Activated B cell treated with CpG ODN at 0.5 μM for 24 hours (primary cell): ENCODE measurements at regions not wholly inside any gene's neighbourhood (a gene's known extent, or its start where the extent isn't known, plus 50 kb on each side); places are given as distances from the start of the nearest gene placed in this dataset.

ENCODE experiments used
- ATAC-seq: fragments of 200-7000 bp; cut with Tn5 transposase; one replicate; pipeline ENCODE4 v1.10.0; 2021; ENCODE audit warnings: low read depth, mild to moderate bottlenecking, moderate library complexity
- CTCF ChIA-PET: fragments of 350-600 bp; sonication (Branson Sonifier 250); formaldehyde crosslinking; loops from one replicate; lab custom pipeline; 2021; ENCODE audit warnings: antibody characterized with exemption; lab: Charles Lee
- POLR2A ChIA-PET: fragments of 350-600 bp; sonication (Branson Sonifier 250); formaldehyde crosslinking; loops from one replicate; lab custom pipeline; 2021; ENCODE audit warnings: antibody characterized with exemption; lab: Charles Lee
- DNase-seq: peaks from one replicate; pipeline ENCODE4 v3.0.0; 2022
- H3K27ac Mint-ChIP-seq: one replicate; pipeline ENCODE4 v1.8.0; 2020; ENCODE audit warnings: mixed read lengths
- H3K27me3 Mint-ChIP-seq: one replicate; pipeline ENCODE4 v1.8.0; 2021; ENCODE audit warnings: mixed read lengths
- H3K36me3 Mint-ChIP-seq: one replicate; pipeline ENCODE4 v1.8.0; 2021; ENCODE audit warnings: low read depth, mixed read lengths
- H3K4me1 Mint-ChIP-seq: one replicate; pipeline ENCODE4 v1.8.0; 2021; ENCODE audit warnings: mixed read lengths
- H3K4me3 Mint-ChIP-seq: one replicate; pipeline ENCODE4 v1.8.0; 2020; ENCODE audit warnings: mild to moderate bottlenecking, mixed read lengths
- H3K9me3 Mint-ChIP-seq: one replicate; pipeline ENCODE4 v1.8.0; 2020; ENCODE audit warnings: mixed read lengths
- intact Hi-C: fragments of 100-400 bp; cut with micrococcal nuclease; formaldehyde crosslinking; loops from one replicate; pipeline ENCODE4 v1.15.1; 2024
- TF ChIP-seq, protein P1 (sequence below): fragments of 200-600 bp; IDR thresholded peaks from one replicate; pipeline ENCODE4 v1.8.0; 2022; ENCODE audit warnings: antibody characterized with exemption, mild to moderate bottlenecking

DNA sequence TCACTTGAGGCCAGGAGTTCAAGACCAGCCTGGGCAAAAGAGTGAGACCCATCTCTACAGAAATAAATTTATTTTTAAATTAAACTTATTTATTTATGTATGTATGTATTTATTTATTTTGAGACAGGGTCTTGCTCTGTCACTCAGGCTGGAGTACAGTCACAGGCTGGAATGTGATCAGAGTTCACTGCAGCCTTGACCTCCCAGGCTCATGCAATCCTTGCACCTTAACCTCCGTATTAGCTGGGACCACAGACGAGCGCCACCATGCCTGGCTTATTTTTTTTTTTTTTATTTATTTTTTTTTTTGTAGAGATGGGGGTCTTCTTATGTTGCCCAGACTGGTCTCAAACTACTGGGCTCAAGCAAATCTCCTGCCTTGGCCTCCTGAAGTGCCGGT, 135.2 kb upstream of the HES1 start:
- CTCF ChIA-PET = no interaction called here
- H3K9me3 Mint-ChIP-seq = no peaks in the 10 kb centered on the region

DNA sequence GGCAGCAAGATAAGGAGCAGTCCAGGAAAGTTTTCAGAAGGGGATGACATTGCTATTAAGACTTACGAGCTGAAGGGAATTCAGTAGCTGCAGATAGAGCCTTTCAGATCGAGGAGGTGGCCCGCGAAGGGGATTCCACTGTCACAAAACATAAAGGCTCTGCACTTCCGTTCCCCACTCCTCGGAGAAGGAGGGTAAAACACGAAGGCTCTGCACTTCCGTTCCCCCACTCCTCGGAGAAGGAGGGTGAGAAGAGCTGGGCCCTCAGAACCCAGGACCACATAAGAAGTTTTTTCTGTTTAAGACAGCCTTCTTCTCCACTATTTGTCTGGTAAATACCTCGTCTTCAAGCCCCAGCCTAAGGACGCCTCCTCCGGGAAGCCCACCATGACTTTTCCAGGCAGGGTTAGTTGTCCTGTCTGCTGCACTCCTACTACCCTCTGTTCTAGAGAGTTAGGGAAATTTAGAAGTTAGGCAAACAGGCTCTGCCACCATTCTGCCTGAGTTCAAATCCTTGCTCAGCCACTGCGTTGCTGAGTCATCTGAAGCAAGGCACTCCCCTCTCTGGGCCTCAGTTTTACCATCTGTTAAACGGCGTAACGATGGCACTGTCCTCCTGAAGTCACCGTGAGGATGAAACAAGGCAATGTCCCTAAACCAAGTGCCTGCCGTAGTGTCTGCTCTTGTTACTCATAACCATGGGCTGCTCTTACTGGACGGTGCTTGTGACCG, 134.1 kb upstream of the HES1 start:
- intact Hi-C loops = loop anchor here (2.0 kb wide), 1 partner anchor 137 kb away; no protein-coding TSS in a partner anchor
- DNase-seq (no peak), ATAC-seq (no peak)
- H3K4me3 Mint-ChIP-seq = peak overlapping the region; percentile 76
- H3K36me3 Mint-ChIP-seq = no peaks in the 10 kb centered on the region
- POLR2A ChIA-PET = no interaction called here
- CTCF ChIA-PET = no interaction called here
- H3K9me3 Mint-ChIP-seq = no peaks in the 10 kb centered on the region
- peaks cover 45% of the 10 kb centered on the region for H3K4me1 Mint-ChIP-seq
- H3K27ac Mint-ChIP-seq = no peak overlapping the region
- peaks cover 12% of the 10 kb centered on the region for H3K27me3 Mint-ChIP-seq
- TF ChIP-seq, protein P1, sequence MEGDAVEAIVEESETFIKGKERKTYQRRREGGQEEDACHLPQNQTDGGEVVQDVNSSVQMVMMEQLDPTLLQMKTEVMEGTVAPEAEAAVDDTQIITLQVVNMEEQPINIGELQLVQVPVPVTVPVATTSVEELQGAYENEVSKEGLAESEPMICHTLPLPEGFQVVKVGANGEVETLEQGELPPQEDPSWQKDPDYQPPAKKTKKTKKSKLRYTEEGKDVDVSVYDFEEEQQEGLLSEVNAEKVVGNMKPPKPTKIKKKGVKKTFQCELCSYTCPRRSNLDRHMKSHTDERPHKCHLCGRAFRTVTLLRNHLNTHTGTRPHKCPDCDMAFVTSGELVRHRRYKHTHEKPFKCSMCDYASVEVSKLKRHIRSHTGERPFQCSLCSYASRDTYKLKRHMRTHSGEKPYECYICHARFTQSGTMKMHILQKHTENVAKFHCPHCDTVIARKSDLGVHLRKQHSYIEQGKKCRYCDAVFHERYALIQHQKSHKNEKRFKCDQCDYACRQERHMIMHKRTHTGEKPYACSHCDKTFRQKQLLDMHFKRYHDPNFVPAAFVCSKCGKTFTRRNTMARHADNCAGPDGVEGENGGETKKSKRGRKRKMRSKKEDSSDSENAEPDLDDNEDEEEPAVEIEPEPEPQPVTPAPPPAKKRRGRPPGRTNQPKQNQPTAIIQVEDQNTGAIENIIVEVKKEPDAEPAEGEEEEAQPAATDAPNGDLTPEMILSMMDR = no peak

More for the DNA sequence above, 135.2 kb upstream of the HES1 start:
- intact Hi-C loops = no loop called here
- no peak for DNase-seq
- no peak for ATAC-seq
- TF ChIP-seq, protein P1 = no peak
- peaks cover 41% of the 10 kb centered on the region for H3K4me1 Mint-ChIP-seq
- POLR2A ChIA-PET = no interaction called here
- H3K4me3 Mint-ChIP-seq = no peak overlapping the region
- H3K27me3 Mint-ChIP-seq = peaks cover 14% of the 10 kb centered on the region
- no peaks in the 10 kb centered on the region for H3K36me3 Mint-ChIP-seq
- H3K27ac Mint-ChIP-seq = no peak overlapping the region

DNA sequence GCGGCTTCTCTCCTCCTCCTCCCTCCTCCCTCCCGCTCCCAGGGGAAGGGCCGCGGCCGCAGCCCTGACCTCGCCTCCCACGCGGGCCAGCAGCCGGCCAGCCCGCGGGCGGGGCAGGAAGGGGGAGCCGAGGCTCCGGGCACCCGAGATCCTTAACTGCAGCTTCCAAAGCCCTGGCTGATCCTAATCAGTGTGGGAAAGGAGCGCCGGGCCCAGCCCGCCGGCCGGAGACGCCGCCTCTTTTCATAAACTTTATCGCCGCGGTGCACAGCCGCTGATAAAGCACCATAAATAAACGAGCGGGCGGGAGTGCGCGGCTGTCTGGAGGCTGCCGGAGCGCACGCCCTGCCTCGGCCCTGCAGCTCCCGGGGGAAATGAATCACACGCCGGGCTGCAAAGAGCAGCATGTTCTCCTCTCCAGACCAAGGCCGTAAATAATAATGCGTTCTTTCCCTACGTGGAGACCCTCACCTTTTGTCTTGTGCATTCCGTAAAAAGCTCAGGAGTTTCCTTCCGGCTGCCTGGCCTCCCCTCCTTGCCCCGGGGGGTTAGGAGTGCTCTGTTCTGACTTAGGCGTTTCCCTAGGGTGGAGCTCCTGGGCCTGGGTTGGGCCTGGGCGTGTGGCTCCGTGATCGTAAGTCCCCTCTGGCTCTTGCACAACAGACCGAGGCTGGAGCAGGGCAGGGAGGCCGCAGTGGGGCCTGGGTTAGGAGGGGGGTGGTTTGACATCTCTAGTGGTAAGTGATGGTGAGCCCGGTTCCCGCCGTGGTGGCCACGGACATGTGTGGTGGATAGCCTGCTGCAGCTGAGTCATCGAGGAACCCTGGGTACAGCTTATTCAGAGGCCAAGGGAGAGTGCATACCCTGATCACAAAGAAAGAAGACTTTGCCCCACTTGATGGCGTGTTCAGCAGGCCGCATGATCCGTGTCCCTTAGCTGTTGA, 132.6 kb upstream of the HES1 start:
- H3K9me3 Mint-ChIP-seq = no peaks in the 10 kb centered on the region
- TF ChIP-seq, protein P1 = no peak
- peak overlapping the region; percentile 76 for H3K4me3 Mint-ChIP-seq
- peaks cover 40% of the 10 kb centered on the region for H3K4me1 Mint-ChIP-seq
- peak; percentile 94 for ATAC-seq
- CTCF ChIA-PET = interaction anchor here (0.6 to 1.7 kb wide), 3 partner anchors 100 to 135 kb away, joined by 3 to 9 read pairs (median 4); no protein-coding TSS in a partner anchor
- no peaks in the 10 kb centered on the region for H3K36me3 Mint-ChIP-seq
- peak; percentile 70 for DNase-seq
- H3K27me3 Mint-ChIP-seq = peaks cover 6% of the 10 kb centered on the region
- peak overlapping the region; percentile 65 for H3K27ac Mint-ChIP-seq
- intact Hi-C loops = loop anchor here (1.0 to 2.0 kb wide), 7 partner anchors 32 to 215 kb away; no protein-coding TSS in a partner anchor
- POLR2A ChIA-PET = interaction anchor here (0.8 to 2.2 kb wide), 13 partner anchors 11 to 306 kb away, joined by 3 to 20 read pairs (median 5); partner anchors contain the start of gene HES1

DNA sequence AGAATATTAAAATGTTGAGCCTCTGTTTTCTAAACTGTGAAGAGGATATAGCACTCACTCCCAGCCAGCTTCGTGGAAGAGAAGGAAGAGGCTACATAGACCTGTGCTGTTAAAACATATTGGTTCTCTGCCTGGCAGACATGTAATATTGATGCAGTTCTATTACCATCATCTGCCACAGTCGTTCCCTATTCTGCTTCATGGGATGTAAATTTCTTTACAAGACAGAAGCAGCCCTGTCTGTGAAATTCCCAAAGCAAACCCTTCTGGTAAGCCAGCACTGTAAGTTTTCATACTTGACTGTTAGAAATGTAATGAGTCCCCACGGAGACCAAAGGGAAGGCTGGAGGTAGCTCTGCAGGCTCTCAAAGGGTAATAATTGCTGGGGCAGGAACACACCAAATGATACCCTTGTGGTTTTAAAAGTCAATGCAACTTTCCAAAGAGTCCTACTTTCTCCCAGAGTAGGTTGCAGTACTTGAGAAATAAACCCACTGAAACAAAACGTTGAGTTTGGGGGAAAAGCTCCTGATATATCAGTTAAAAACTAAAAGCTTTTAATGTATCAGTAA, 129.9 kb upstream of the HES1 start:
- Mint-ChIP-seq H3K4me1 (peaks cover 40% of the 10 kb centered on the region), H3K9me3 (no peaks in the 10 kb centered on the region), H3K36me3 (no peaks in the 10 kb centered on the region), H3K27me3 (no peaks in the 10 kb centered on the region), H3K27ac (peak overlapping the region; percentile 41), H3K4me3 (no peak overlapping the region)
- ATAC-seq = no peak
- ChIA-PET CTCF (no interaction called here), POLR2A (interaction anchor here (0.6 to 1.6 kb wide), 2 partner anchors 65 to 112 kb away, joined by 4 read pairs; no protein-coding TSS in a partner anchor)
- no peak for DNase-seq
- intact Hi-C loops = no loop called here
- TF ChIP-seq, protein P1 = no peak
